Kidney (tissue), 13 donors: ENCODE measurements at regions not wholly inside any gene's neighbourhood (a gene's known extent, or its start where the extent isn't known, plus 50 kb on each side); places are given as distances from the start of the nearest gene placed in this dataset.
A peak's percentile ranks its signal among the peaks of the same experiment; 100 is the strongest.

ENCODE experiments used
- DNase-seq, 5 donors: peaks; one replicate each; pipeline ENCODE4 v3.0.0-alpha.2; 2013 to 2020
- FAIRE-seq: peaks from 2 replicates; lab custom pipeline; 2012; peaks lifted over from hg19 to GRCh38; lab: Jason Lieb, UNC
- H3K27ac ChIP-seq, 2 donors: one replicate each; pipeline ENCODE4 v1.7.0; 2013; ENCODE audit warnings: low read depth in 2 of 2, low read length in 2 of 2, inconsistent platforms in 1 of 2
- H3K27me3 ChIP-seq: one replicate; pipeline ENCODE4 v1.7.1; 2013; ENCODE audit warnings: low read length, inconsistent platforms; ENCODE audit not compliant: control insufficient read depth, insufficient read depth
- H3K36me3 ChIP-seq, 3 donors: one replicate each; pipeline versions ENCODE4 v1.7.0 to v1.7.1; 2013; ENCODE audit warnings: low read length in 3 of 3, control low read depth in 1 of 3, inconsistent platforms in 1 of 3; ENCODE audit not compliant: insufficient read depth in 3 of 3, control insufficient read depth in 2 of 3
- H3K4me1 ChIP-seq, 3 donors: one replicate each; pipeline versions ENCODE4 v1.7.0 to v1.7.1; 2013; ENCODE audit warnings: low read length in 3 of 3, inconsistent platforms in 1 of 3, low read depth in 1 of 3; ENCODE audit not compliant: control insufficient read depth in 2 of 3, insufficient read depth in 2 of 3
- H3K4me3 ChIP-seq, 3 donors: one replicate each; pipeline versions ENCODE4 v1.7.0 to v1.8.1; 2013; ENCODE audit warnings: low read length in 3 of 3, control low read depth in 1 of 3, inconsistent platforms in 1 of 3
- H3K9ac ChIP-seq, 3 donors: one replicate each; pipeline versions ENCODE4 v1.7.0 to v1.7.1; 2013; ENCODE audit warnings: low read length in 3 of 3, control low read depth in 1 of 3, inconsistent platforms in 1 of 3
- H3K9me3 ChIP-seq, 3 donors: one replicate each; pipeline versions ENCODE4 v1.7.0 to v1.7.1; 2013; ENCODE audit warnings: low read length in 3 of 3, control low read depth in 1 of 3, inconsistent platforms in 1 of 3; ENCODE audit not compliant: control insufficient read depth in 2 of 3, insufficient read depth in 1 of 3
- CTCF ChIP-seq: IDR thresholded peaks from 3 replicates; pipeline ENCODE4 v1.5.1; 2012; ENCODE audit warnings: mild to moderate bottlenecking, moderate library complexity, borderline replicate concordance; ENCODE audit not compliant: insufficient read depth; ENCODE audit errors: extremely low read depth
- intact Hi-C: fragments of 100-400 bp; cut with DNase I; formaldehyde crosslinking; loops from one replicate; pipeline ENCODE4 v1.11.1; 2022
- donor health status: control.
- donor health status: control.
- donor health status: control.
- donor health status: control.
- donor health status: control.
- donor health status: DM: yes; HTN: yes; CAD: no.
- donor health status: Normal renal cell carcinoma (clear cell type).

- H3K4me3 ChIP-seq: no peak overlapping the region
- no peaks in the 10 kb centered on the region for H3K4me1 ChIP-seq
- no peaks in the 10 kb centered on the region for H3K9me3 ChIP-seq
- no peak for TF ChIP-seq CTCF
- H3K36me3 ChIP-seq: no peaks in the 10 kb centered on the region
- DNase-seq (no peak), FAIRE-seq (no peak)
- no peak overlapping the region for H3K9ac ChIP-seq
- no peak overlapping the region for H3K27ac ChIP-seq
- H3K27me3 ChIP-seq: no peaks in the 10 kb centered on the region
- intact Hi-C loops: no loop called here
These were observed 117.1 kb upstream of the CCL21 start for GRCh38 chr9:34826999-34827538.

GRCh38 chr9:34825775-34826174 is 115.8 kb upstream of the CCL21 start:
- H3K9ac ChIP-seq: no peak overlapping the region
- no peak overlapping the region for H3K27ac ChIP-seq
- H3K4me1 ChIP-seq: no peaks in the 10 kb centered on the region
- intact Hi-C loops: no loop called here
- no peak for TF ChIP-seq CTCF
- H3K36me3 ChIP-seq: no peaks in the 10 kb centered on the region
- FAIRE-seq (no peak), DNase-seq (no peak)
- no peaks in the 10 kb centered on the region for H3K27me3 ChIP-seq
- H3K4me3 ChIP-seq: no peak overlapping the region
- no peaks in the 10 kb centered on the region for H3K9me3 ChIP-seq

GRCh38 chr9:34823778-34824177 is 113.8 kb upstream of the CCL21 start:
- Histone ChIP-seq H3K9ac (no peak overlapping the region), H3K27me3 (no peaks in the 10 kb centered on the region), H3K4me3 (no peak overlapping the region), H3K36me3 (no peaks in the 10 kb centered on the region), H3K4me1 (no peaks in the 10 kb centered on the region), H3K9me3 (peaks cover 0 to 2% (median 0%) of the 10 kb centered on the region in 3 donors), H3K27ac (no peak overlapping the region)
- TF ChIP-seq CTCF: no peak
- DNase-seq: no peak
- intact Hi-C loops: no loop called here
- FAIRE-seq: no peak

GRCh38 chr9:34810187-34810524 is 100.2 kb upstream of the CCL21 start:
- Histone ChIP-seq H3K36me3 (no peaks in the 10 kb centered on the region), H3K4me3 (no peak overlapping the region), H3K9ac (no peak overlapping the region), H3K9me3 (peaks cover 0 to 20% (median 0%) of the 10 kb centered on the region in 3 donors), H3K27ac (no peak overlapping the region), H3K27me3 (peaks cover 3% of the 10 kb centered on the region), H3K4me1 (no peaks in the 10 kb centered on the region)
- intact Hi-C loops: no loop called here
- no peak for TF ChIP-seq CTCF
- DNase-seq (peak in 1 of 5 donors; percentile 66), FAIRE-seq (no peak)
